GM12878 (cell line): ENCODE measurements at regions not wholly inside any gene's neighbourhood (a gene's known extent, or its start where the extent isn't known, plus 50 kb on each side); places are given as distances from the start of the nearest gene placed in this dataset.

Experiments
- ATAC-seq: fragments of 200-7000 bp; cut with Tn5 transposase; 3 replicates; pipeline ENCODE4 v1.9.1; 2020; ENCODE audit warnings: mild to moderate bottlenecking, moderate library complexity
- BruUV-seq: library from RNA; stranded (reverse); fragments of 400-500 nt; replicated peaks from 2 replicates; lab custom pipeline; 2021; lab: Mats Ljungman, UMichigan
- CTCF ChIA-PET: fragments of 300-600 bp; sonication (Branson Sonifier 250); formaldehyde crosslinking; extraction: SDS; loops from one replicate; lab custom pipeline; 2021; ENCODE audit warnings: inconsistent platforms; lab: Yijun Ruan, JAX
- POLR2A ChIA-PET: fragments of 350-600 bp; formaldehyde crosslinking; extraction: SDS; loops from one replicate; lab custom pipeline; 2021; ENCODE audit warnings: inconsistent platforms; lab: Charles Lee
- RAD21 ChIA-PET: fragments of 300-600 bp; sonication (Branson Sonifier 250); formaldehyde crosslinking; loops from one replicate; lab custom pipeline; 2023; ENCODE audit warnings: antibody characterized with exemption; ENCODE audit not compliant: unreplicated experiment; lab: Charles Lee
- SMC1A ChIA-PET: fragments of 300-600 bp; sonication (Branson Sonifier 250); formaldehyde crosslinking; loops from one replicate; lab custom pipeline; 2023; ENCODE audit not compliant: unreplicated experiment, uncharacterized antibody; lab: Charles Lee
- DNase-seq: peaks from one replicate; pipeline ENCODE4 v3.0.0-alpha.2; 2011; ENCODE audit warnings: low read depth, low spot score
- FAIRE-seq: peaks from 3 replicates; lab custom pipeline; 2011; peaks lifted over from hg19 to GRCh38; lab: Jason Lieb, UNC
- H2AFZ ChIP-seq: 2 replicates; pipeline ENCODE4 v1.6.0; 2011; ENCODE audit warnings: low read depth, low read length, control low read depth; ENCODE audit not compliant: control insufficient read depth
- H3K27ac ChIP-seq: 2 replicates; pipeline ENCODE4 v1.5.1; 2011; ENCODE audit warnings: control low read depth; ENCODE audit not compliant: control insufficient read depth, insufficient read depth
- H3K27me3 ChIP-seq, 2 experiments: replicated peaks in 1 of 2; 2 replicates each; pipeline versions ENCODE4 v1.6.0 to v1.6.1; 2011; ENCODE audit warnings: low read length in 1 of 2; ENCODE audit not compliant: control insufficient read depth in 2 of 2, insufficient read depth in 2 of 2
- H3K36me3 ChIP-seq, 2 experiments: 2 replicates each; pipeline ENCODE4 v1.5.1; 2011; ENCODE audit warnings: low read length in 1 of 2; ENCODE audit not compliant: control insufficient read depth in 2 of 2, insufficient read depth in 2 of 2
- H3K4me1 ChIP-seq: 2 replicates; pipeline ENCODE4 v1.6.1; 2011; ENCODE audit warnings: mild to moderate bottlenecking, low read length, moderate library complexity, mixed read lengths; ENCODE audit not compliant: control insufficient read depth, insufficient read depth
- H3K4me2 ChIP-seq: 2 replicates; pipeline ENCODE4 v1.6.0; 2011; ENCODE audit warnings: control low read depth; ENCODE audit not compliant: control insufficient read depth, insufficient read depth
- H3K4me3 ChIP-seq: fragments of 200-600 bp; sonication (generic); 2 replicates; pipeline ENCODE4 v1.5.1; 2016
- H3K79me2 ChIP-seq: 2 replicates; pipeline ENCODE4 v1.6.0; 2011; ENCODE audit warnings: low read length; ENCODE audit not compliant: control insufficient read depth, insufficient read depth
- H3K9ac ChIP-seq: 2 replicates; pipeline ENCODE4 v1.8.0; 2011; ENCODE audit warnings: low read length, control low read depth, mixed read lengths; ENCODE audit not compliant: control insufficient read depth, insufficient read depth
- H3K9me3 ChIP-seq: replicated peaks from 3 replicates; pipeline ENCODE4 v1.5.1; 2011; ENCODE audit warnings: mild to moderate bottlenecking, low read length; ENCODE audit not compliant: control insufficient read depth, insufficient read depth
- H4K20me1 ChIP-seq: 2 replicates; pipeline ENCODE4 v1.6.0; 2011; ENCODE audit not compliant: control insufficient read depth, insufficient read depth
- CBFB ChIP-seq: IDR thresholded peaks from 2 replicates; pipeline ENCODE4 v1.6.1; 2016; ENCODE audit warnings: antibody characterized with exemption, low read depth
- CBX3 ChIP-seq: fragments of 200-600 bp; sonication (generic); IDR thresholded peaks from 2 replicates; pipeline ENCODE4 v1.6.1; 2016; ENCODE audit warnings: low read depth, borderline replicate concordance
- CBX5 ChIP-seq: sonication (generic); IDR thresholded peaks from 2 replicates; pipeline ENCODE4 v1.6.1; 2016; ENCODE audit warnings: low read depth, moderate library complexity, mild to moderate bottlenecking, inconsistent platforms
- EZH2 ChIP-seq: IDR thresholded peaks from 2 replicates; pipeline ENCODE4 v1.6.1; 2012; ENCODE audit warnings: low read depth, mild to moderate bottlenecking, control low read depth, inconsistent platforms, low read length, borderline replicate concordance; ENCODE audit not compliant: control insufficient read depth
- FOXK2 ChIP-seq: fragments of 450-650 bp; IDR thresholded peaks from 2 replicates; pipeline ENCODE4 v1.6.1; 2017; ENCODE audit warnings: mild to moderate bottlenecking, moderate library complexity
- IKZF1 ChIP-seq: fragments of 450-650 bp; conservative IDR thresholded peaks from 2 replicates; pipeline ENCODE4 v1.6.1; 2017; ENCODE audit warnings: antibody characterized with exemption, mild to moderate bottlenecking
- KDM1A ChIP-seq: fragments of 200-600 bp; sonication (generic); IDR thresholded peaks from 2 replicates; pipeline ENCODE4 v1.6.1; 2016; ENCODE audit warnings: borderline replicate concordance
- MXI1 ChIP-seq: fragments of 150-350 bp; IDR thresholded peaks from 2 replicates; pipeline ENCODE4 v1.6.1; 2011; ENCODE audit warnings: low read depth, mild to moderate bottlenecking, inconsistent platforms, low read length, improper control_type of control experiment
- NFIC ChIP-seq: IDR thresholded peaks from 2 replicates; pipeline ENCODE4 v1.6.1; 2012; ENCODE audit warnings: low read depth, mild to moderate bottlenecking, inconsistent platforms, low read length, moderate library complexity
- NFYB ChIP-seq: IDR thresholded peaks from 2 replicates; pipeline ENCODE4 v1.6.1; 2011; ENCODE audit warnings: low read depth, mild to moderate bottlenecking, low read length, improper control_type of control experiment, moderate library complexity; ENCODE audit not compliant: insufficient read depth
- POLR2AphosphoS2 ChIP-seq: IDR thresholded peaks from 2 replicates; pipeline ENCODE4 v1.6.1; 2011; ENCODE audit warnings: low read depth, mild to moderate bottlenecking, low read length, improper control_type of control experiment, moderate library complexity
- POLR2AphosphoS5 ChIP-seq: IDR thresholded peaks from 2 replicates; pipeline ENCODE4 v1.6.1; 2011; ENCODE audit warnings: mild to moderate bottlenecking, low read length, inconsistent platforms
- RAD21 ChIP-seq: IDR thresholded peaks from 2 replicates; pipeline ENCODE4 v1.6.1; 2011; ENCODE audit warnings: mild to moderate bottlenecking, low read depth, low read length, moderate library complexity; ENCODE audit not compliant: insufficient read depth
- STAT3 ChIP-seq: IDR thresholded peaks from 2 replicates; pipeline ENCODE4 v1.6.1; 2011; ENCODE audit warnings: low read depth, low read length, improper control_type of control experiment
- TCF3 ChIP-seq: IDR thresholded peaks from 2 replicates; pipeline ENCODE4 v1.6.1; 2012; ENCODE audit warnings: low read depth, mild to moderate bottlenecking, low read length, borderline replicate concordance; ENCODE audit not compliant: insufficient read depth
- WGBS: methylation state at CpG from one replicate; pipeline ENCODE4 v1.1.6; 2016; ENCODE audit warnings: low lambda C conversion rate; ENCODE audit not compliant: insufficient replicate concordance, insufficient coverage; ENCODE audit errors: missing lambda C conversion rate; 5-methylcytosine and 5-hydroxymethylcytosine counted together
- in situ Hi-C: fragments of 300-500 bp; cut with MboI; formaldehyde crosslinking; loops from 9 replicates; pipeline ENCODE4 v1.14.3; 2018; ENCODE audit warnings: mixed read lengths
- intact Hi-C: fragments of 100-400 bp; cut with micrococcal nuclease; formaldehyde crosslinking; loops from one replicate; pipeline ENCODE4 v1.14.2; 2022; ENCODE audit not compliant: unreplicated experiment
- TF ChIP-seq, protein P1 (sequence below): fragments of 150-350 bp; IDR thresholded peaks from 2 replicates; pipeline ENCODE4 v1.6.1; 2014; ENCODE audit warnings: mild to moderate bottlenecking, low read depth, low read length
- TF ChIP-seq, protein P2 (sequence below): fragments of 450-650 bp; IDR thresholded peaks from 2 replicates; pipeline ENCODE4 v1.6.1; 2017; ENCODE audit warnings: low read depth, mild to moderate bottlenecking, moderate library complexity
- TF ChIP-seq, protein P3 (sequence below): IDR thresholded peaks from 2 replicates; pipeline ENCODE4 v1.6.1; 2011; ENCODE audit warnings: low read depth, low read length, improper control_type of control experiment, borderline replicate concordance

DNA sequence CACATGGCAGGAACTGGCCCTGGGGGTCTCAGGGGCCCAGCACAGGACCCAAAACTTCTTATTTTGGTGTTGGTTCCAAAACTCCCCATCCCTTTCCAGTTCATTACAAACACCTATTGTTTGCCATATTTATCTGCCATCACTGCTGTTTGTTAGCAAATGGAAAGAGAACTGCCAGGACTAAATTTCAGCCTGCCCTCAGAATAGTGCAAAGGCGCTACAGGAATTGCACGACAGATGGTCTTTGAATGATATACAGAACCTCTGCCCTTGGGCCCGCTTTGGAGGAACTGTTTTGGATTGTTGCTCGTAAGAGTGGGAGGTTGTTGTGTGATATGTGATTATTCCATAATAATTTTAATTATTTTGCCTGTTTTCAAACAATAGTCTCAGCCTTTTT lies 199.0 kb upstream of the FBXL4 start:
- POLR2A ChIA-PET = no interaction called here
- in situ Hi-C loops = no loop called here
- ATAC-seq = no peak

More for the DNA sequence above, 199.0 kb upstream of the FBXL4 start:
- DNase-seq (no peak), FAIRE-seq (no peak)
- WGBS = 15% methylated on average over 4 of the region's 4 CpGs
- H3K79me2 ChIP-seq = no peaks in the 10 kb centered on the region
- H3K4me3 ChIP-seq = no peak overlapping the region
- no peak overlapping the region for H3K4me2 ChIP-seq
- no peaks in the 10 kb centered on the region for H3K36me3 ChIP-seq
- no peak overlapping the region for H3K9ac ChIP-seq
- H3K27me3 ChIP-seq = no peaks in the 10 kb centered on the region
- ChIA-PET SMC1A (no interaction called here), RAD21 (no interaction called here), CTCF (interaction anchor here (0.9 to 1.4 kb wide), 5 partner anchors 9 to 95 kb away, joined by 3 to 4 read pairs (median 3); no protein-coding TSS in a partner anchor)
- intact Hi-C loops = no loop called here
- no TSS peak for BruUV-seq
- H3K27ac ChIP-seq = no peak overlapping the region
- H3K4me1 ChIP-seq = no peaks in the 10 kb centered on the region
- no peaks in the 10 kb centered on the region for H4K20me1 ChIP-seq
- TF ChIP-seq POLR2AphosphoS2 (no peak), KDM1A (no peak), POLR2AphosphoS5 (no peak), FOXK2 (no peak), EZH2 (no peak), NFIC (no peak), RAD21 (no peak), CBFB (no peak), TCF3 (no peak), STAT3 (no peak), NFYB (no peak), IKZF1 (no peak), CBX3 (no peak), MXI1 (no peak), CBX5 (no peak)
- TF ChIP-seq, protein P1, sequence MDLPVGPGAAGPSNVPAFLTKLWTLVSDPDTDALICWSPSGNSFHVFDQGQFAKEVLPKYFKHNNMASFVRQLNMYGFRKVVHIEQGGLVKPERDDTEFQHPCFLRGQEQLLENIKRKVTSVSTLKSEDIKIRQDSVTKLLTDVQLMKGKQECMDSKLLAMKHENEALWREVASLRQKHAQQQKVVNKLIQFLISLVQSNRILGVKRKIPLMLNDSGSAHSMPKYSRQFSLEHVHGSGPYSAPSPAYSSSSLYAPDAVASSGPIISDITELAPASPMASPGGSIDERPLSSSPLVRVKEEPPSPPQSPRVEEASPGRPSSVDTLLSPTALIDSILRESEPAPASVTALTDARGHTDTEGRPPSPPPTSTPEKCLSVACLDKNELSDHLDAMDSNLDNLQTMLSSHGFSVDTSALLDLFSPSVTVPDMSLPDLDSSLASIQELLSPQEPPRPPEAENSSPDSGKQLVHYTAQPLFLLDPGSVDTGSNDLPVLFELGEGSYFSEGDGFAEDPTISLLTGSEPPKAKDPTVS = no peak
- TF ChIP-seq, protein P2, sequence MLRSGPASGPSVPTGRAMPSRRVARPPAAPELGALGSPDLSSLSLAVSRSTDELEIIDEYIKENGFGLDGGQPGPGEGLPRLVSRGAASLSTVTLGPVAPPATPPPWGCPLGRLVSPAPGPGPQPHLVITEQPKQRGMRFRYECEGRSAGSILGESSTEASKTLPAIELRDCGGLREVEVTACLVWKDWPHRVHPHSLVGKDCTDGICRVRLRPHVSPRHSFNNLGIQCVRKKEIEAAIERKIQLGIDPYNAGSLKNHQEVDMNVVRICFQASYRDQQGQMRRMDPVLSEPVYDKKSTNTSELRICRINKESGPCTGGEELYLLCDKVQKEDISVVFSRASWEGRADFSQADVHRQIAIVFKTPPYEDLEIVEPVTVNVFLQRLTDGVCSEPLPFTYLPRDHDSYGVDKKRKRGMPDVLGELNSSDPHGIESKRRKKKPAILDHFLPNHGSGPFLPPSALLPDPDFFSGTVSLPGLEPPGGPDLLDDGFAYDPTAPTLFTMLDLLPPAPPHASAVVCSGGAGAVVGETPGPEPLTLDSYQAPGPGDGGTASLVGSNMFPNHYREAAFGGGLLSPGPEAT = no peak
- TF ChIP-seq, protein P3, sequence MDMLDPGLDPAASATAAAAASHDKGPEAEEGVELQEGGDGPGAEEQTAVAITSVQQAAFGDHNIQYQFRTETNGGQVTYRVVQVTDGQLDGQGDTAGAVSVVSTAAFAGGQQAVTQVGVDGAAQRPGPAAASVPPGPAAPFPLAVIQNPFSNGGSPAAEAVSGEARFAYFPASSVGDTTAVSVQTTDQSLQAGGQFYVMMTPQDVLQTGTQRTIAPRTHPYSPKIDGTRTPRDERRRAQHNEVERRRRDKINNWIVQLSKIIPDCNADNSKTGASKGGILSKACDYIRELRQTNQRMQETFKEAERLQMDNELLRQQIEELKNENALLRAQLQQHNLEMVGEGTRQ = no peak
- H2AFZ ChIP-seq = no peak overlapping the region
- H3K9me3 ChIP-seq = no peaks in the 10 kb centered on the region
